ENCODE measurements at regions not wholly inside any gene's neighbourhood (a gene's known extent, or its start where the extent isn't known, plus 50 kb on each side); places are given as distances from the start of the nearest gene placed in this dataset.

GRCh38 chr3:81851176-81851575 is 89.7 kb upstream of the GBE1 start:
- DNase-seq = no peak
- ATAC-seq (ENCODE audit: low FRiP score in 2 of 2) = no peak
- Histone ChIP-seq H3K36me3 (no peaks in the 10 kb centered on the region), H3K27me3 (no peaks in the 10 kb centered on the region), H3K27ac (no peak overlapping the region), H3K4me1 (no peaks in the 10 kb centered on the region), H3K4me3 (no peak overlapping the region), H3K9me3 (no peaks in the 10 kb centered on the region)
- no peak for TF ChIP-seq EP300 (IDR thresholded peaks at IDR 0.05)
- no peak for TF ChIP-seq POLR2AphosphoS5 (IDR thresholded peaks at IDR 0.05)
- no peak for TF ChIP-seq CTCF (IDR thresholded peaks at IDR 0.05)
- TF ChIP-seq POLR2A (IDR thresholded peaks at IDR 0.05) = no peak

GRCh38 chr3:81846988-81847387 is 85.5 kb upstream of the GBE1 start:
- ATAC-seq (ENCODE audit: low FRiP score in 2 of 2) (no peak), DNase-seq (no peak)
- H3K36me3 ChIP-seq = no peaks in the 10 kb centered on the region
- no peak for TF ChIP-seq POLR2AphosphoS5 (IDR thresholded peaks at IDR 0.05)
- TF ChIP-seq POLR2A (IDR thresholded peaks at IDR 0.05) = no peak
- no peak for TF ChIP-seq EP300 (IDR thresholded peaks at IDR 0.05)
- TF ChIP-seq CTCF (IDR thresholded peaks at IDR 0.05) = no peak
- no peaks in the 10 kb centered on the region for H3K27me3 ChIP-seq
- H3K4me1 ChIP-seq = no peaks in the 10 kb centered on the region
- H3K4me3 ChIP-seq = no peak overlapping the region
- H3K9me3 ChIP-seq = no peaks in the 10 kb centered on the region
- 73 to 94% methylated on average over 1 of the region's 1 CpG for WGBS, 2 donors
- H3K27ac ChIP-seq = no peak overlapping the region

GRCh38 chr3:81841540-81841939 is 80.1 kb upstream of the GBE1 start:
- Histone ChIP-seq H3K27me3 (no peaks in the 10 kb centered on the region), H3K4me1 (peaks cover 0 to 5% (median 2%) of the 10 kb centered on the region in 4 donors), H3K4me3 (no peak overlapping the region), H3K9me3 (no peaks in the 10 kb centered on the region), H3K27ac (no peak overlapping the region), H3K36me3 (no peaks in the 10 kb centered on the region)
- DNase-seq (no peak), ATAC-seq (ENCODE audit: low FRiP score in 2 of 2) (no peak)
- TF ChIP-seq CTCF (IDR thresholded peaks at IDR 0.05) = no peak
- TF ChIP-seq POLR2A (IDR thresholded peaks at IDR 0.05) = no peak
- 15 to 20% methylated on average over 2 of the region's 2 CpGs for WGBS, 2 donors

- TF ChIP-seq EP300 (IDR thresholded peaks at IDR 0.05) (no peak), POLR2A (IDR thresholded peaks at IDR 0.05) (no peak), CTCF (IDR thresholded peaks at IDR 0.05) (no peak), POLR2AphosphoS5 (IDR thresholded peaks at IDR 0.05) (no peak)
- Histone ChIP-seq H3K4me1 (peaks cover 0 to 5% (median 2%) of the 10 kb centered on the region in 4 donors), H3K4me3 (no peak overlapping the region), H3K36me3 (no peaks in the 10 kb centered on the region), H3K27me3 (no peaks in the 10 kb centered on the region), H3K27ac (no peak overlapping the region), H3K9me3 (no peaks in the 10 kb centered on the region)
- DNase-seq = no peak
- 63 to 69% methylated on average over 4 of the region's 4 CpGs for WGBS, 2 donors
- no peak for ATAC-seq (ENCODE audit: low FRiP score in 2 of 2)
Observed at GRCh38 chr3:81839504-81840094, 78.2 kb upstream of the GBE1 start.

GRCh38 chr3:81838457-81838856 is 77.0 kb upstream of the GBE1 start:
- Histone ChIP-seq H3K4me3 (no peak overlapping the region), H3K36me3 (no peaks in the 10 kb centered on the region), H3K9me3 (no peaks in the 10 kb centered on the region), H3K27ac (no peak overlapping the region), H3K4me1 (peaks cover 0 to 5% (median 2%) of the 10 kb centered on the region in 4 donors), H3K27me3 (no peaks in the 10 kb centered on the region)
- 44 to 61% methylated on average over 1 of the region's 1 CpG for WGBS, 2 donors
- TF ChIP-seq CTCF (IDR thresholded peaks at IDR 0.05) (no peak), POLR2AphosphoS5 (IDR thresholded peaks at IDR 0.05) (no peak), EP300 (IDR thresholded peaks at IDR 0.05) (no peak), POLR2A (IDR thresholded peaks at IDR 0.05) (no peak)
- ATAC-seq (ENCODE audit: low FRiP score in 2 of 2) (peak in 1 of 2 donors; percentile 46), DNase-seq (no peak)

Measured in upper lobe of left lung (tissue), 6 donors.